Jurkat, Clone E6-1 (cell line): ENCODE measurements at regions not wholly inside any gene's neighbourhood (a gene's known extent, or its start where the extent isn't known, plus 50 kb on each side); places are given as distances from the start of the nearest gene placed in this dataset.

ENCODE experiments used
- DNase-seq: peaks from one replicate; pipeline ENCODE4 v3.0.0-alpha.2; 2011; ENCODE audit warnings: low read depth, low spot score
- H3K4me3 ChIP-seq: 2 replicates; pipeline ENCODE4 v1.5.1; 2011; ENCODE audit warnings: mild to moderate bottlenecking, low read length, control low read depth, moderate library complexity

GRCh38 chr13:81779876-81780275 is 1439.0 kb upstream of the SPRY2 start:
- no peak for DNase-seq
- no peak overlapping the region for H3K4me3 ChIP-seq

GRCh38 chr13:81778350-81778749 is 1437.4 kb upstream of the SPRY2 start:
- DNase-seq: no peak
- no peak overlapping the region for H3K4me3 ChIP-seq

GRCh38 chr13:81773263-81773662 is 1432.3 kb upstream of the SPRY2 start:
- no peak for DNase-seq
- no peak overlapping the region for H3K4me3 ChIP-seq

- H3K4me3 ChIP-seq: no peak overlapping the region
- no peak for DNase-seq
Measured at GRCh38 chr13:81771951-81772350, 1431.0 kb upstream of the SPRY2 start.

GRCh38 chr13:81770868-81771505 is 1430.1 kb upstream of the SPRY2 start:
- DNase-seq: no peak
- no peak overlapping the region for H3K4me3 ChIP-seq

- no peak for DNase-seq
- H3K4me3 ChIP-seq: no peak overlapping the region
Measured at GRCh38 chr13:81762449-81762848, 1421.5 kb upstream of the SPRY2 start.

- no peak overlapping the region for H3K4me3 ChIP-seq
- DNase-seq: no peak
Measured at GRCh38 chr13:81760316-81760715, 1419.4 kb upstream of the SPRY2 start.

GRCh38 chr13:81757348-81757970 is 1416.5 kb upstream of the SPRY2 start:
- no peak for DNase-seq
- H3K4me3 ChIP-seq: no peak overlapping the region

GRCh38 chr13:81745391-81745790 is 1404.5 kb upstream of the SPRY2 start:
- DNase-seq: no peak

GRCh38 chr13:81738364-81738763 is 1397.4 kb upstream of the SPRY2 start:
- DNase-seq: no peak

More at GRCh38 chr13:81745391-81745790, 1404.5 kb upstream of the SPRY2 start:
- H3K4me3 ChIP-seq: no peak overlapping the region

GRCh38 chr13:81726037-81726726 is 1385.3 kb upstream of the SPRY2 start:
- no peak overlapping the region for H3K4me3 ChIP-seq
- no peak for DNase-seq

More at GRCh38 chr13:81738364-81738763, 1397.4 kb upstream of the SPRY2 start:
- H3K4me3 ChIP-seq: no peak overlapping the region

GRCh38 chr13:81722456-81722855 is 1381.5 kb upstream of the SPRY2 start:
- H3K4me3 ChIP-seq: no peak overlapping the region
- DNase-seq: no peak

- no peak overlapping the region for H3K4me3 ChIP-seq
- DNase-seq: no peak
Measured at GRCh38 chr13:81721400-81721799, 1380.5 kb upstream of the SPRY2 start.

- H3K4me3 ChIP-seq: no peak overlapping the region
- DNase-seq: no peak
Measured at GRCh38 chr13:81714513-81714912, 1373.6 kb upstream of the SPRY2 start.

- no peak for DNase-seq
Measured at GRCh38 chr13:81713201-81713600, 1372.3 kb upstream of the SPRY2 start.

GRCh38 chr13:81697826-81698225 is 1356.9 kb upstream of the SPRY2 start:
- DNase-seq: no peak
- H3K4me3 ChIP-seq: no peak overlapping the region

More at GRCh38 chr13:81713201-81713600, 1372.3 kb upstream of the SPRY2 start:
- H3K4me3 ChIP-seq: no peak overlapping the region

GRCh38 chr13:81686877-81687276 is 1346.0 kb upstream of the SPRY2 start:
- no peak for DNase-seq
- no peak overlapping the region for H3K4me3 ChIP-seq

- DNase-seq: no peak
- no peak overlapping the region for H3K4me3 ChIP-seq
Measured at GRCh38 chr13:81683521-81683920, 1342.6 kb upstream of the SPRY2 start.

GRCh38 chr13:81682081-81682630 is 1341.2 kb upstream of the SPRY2 start:
- no peak overlapping the region for H3K4me3 ChIP-seq
- no peak for DNase-seq

GRCh38 chr13:81677857-81678256 is 1336.9 kb upstream of the SPRY2 start:
- no peak for DNase-seq
- no peak overlapping the region for H3K4me3 ChIP-seq
